Stimulated activated CD4-positive, alpha-beta T cell treated with anti-CD3 and anti-CD28 coated beads, Interleukin-1b, Interleukin-23, amount 100 ng/mL, for 24 hours (primary cell): ENCODE measurements at regions not wholly inside any gene's neighbourhood (a gene's known extent, or its start where the extent isn't known, plus 50 kb on each side); places are given as distances from the start of the nearest gene placed in this dataset.
"Not testable (repeated sequence)": the region's sequence is repeated elsewhere in the genome, so short reads cannot be mapped to it uniquely, and the experiment has no call there.

Source experiments
- DNase-seq, 4 experiments: peaks; one replicate each; pipeline ENCODE4 v3.0.0-alpha.2; 2020; ENCODE audit warnings: low read depth in 4 of 4, low spot score in 1 of 4

DNA sequence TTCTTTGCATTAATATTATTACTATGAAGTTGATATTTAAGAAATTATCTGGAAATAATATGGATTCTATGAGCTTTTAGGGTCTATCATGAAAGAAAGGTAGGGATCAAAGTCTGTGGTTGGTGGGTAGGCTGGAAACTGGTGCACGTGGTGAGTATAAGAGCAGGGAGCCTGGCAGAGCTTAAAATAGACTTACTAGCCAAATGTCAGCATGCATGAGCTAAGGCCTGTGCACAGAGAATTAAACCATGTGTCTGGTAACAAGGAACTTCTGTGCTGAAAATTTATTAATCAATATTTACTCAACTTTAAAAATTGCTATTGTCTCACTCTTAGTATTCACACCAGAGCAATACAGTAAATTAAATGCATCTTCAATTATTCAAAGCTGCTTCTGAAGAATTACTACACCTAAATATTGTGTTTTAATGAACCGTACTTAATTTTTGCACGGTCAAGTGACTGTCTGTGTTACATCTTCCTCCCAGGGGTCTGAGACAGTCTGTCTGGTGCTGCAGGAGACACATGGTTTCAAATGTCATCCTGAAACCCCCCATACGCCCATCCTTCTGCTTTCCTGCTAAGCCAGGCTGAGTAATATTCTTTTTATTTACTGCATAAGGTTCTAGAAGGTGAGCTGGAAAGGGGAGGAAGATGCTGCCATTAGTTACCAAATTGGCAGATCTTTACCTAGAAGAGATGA, 161.0 kb upstream of the NLRP1 start:
- DNase-seq: no peak

DNA sequence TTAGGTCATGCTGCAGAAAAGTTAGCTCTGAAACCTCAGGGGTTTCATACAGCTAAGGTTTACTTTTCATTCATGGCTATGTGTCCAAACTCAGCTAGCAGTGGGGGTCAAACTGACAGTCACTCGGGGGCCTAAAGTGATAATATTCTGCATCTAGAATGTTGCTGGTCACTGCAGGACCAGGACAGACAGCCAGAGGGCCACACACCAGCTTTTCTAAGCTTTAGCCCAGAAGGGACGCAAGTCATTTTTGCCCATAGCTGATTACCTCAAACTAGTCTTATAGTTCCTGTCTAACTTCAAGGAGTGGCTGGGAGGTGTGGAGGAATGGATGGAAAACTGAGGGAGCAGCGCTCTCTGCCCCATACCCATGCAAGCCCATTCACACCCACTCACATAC, 163.0 kb upstream of the NLRP1 start:
- DNase-seq: no peak

DNA sequence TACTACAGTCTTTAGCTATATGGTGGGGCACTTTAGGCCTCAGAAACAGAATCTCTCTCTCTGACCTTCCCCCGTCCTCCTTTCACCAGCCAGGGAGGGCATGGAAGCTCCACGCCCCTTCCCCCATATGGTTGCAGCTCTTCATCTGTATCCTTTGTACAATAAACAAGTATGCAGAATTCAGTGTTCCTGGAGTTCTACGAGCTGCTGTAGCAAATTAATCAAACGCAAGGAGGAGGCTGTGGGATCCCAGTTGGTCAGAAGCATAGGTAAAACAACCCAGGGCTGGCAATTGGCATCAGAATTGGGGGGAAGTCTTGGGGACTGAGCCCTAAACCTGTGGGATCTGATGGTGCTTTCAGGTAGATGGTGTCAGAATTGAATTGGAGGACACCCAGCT, 163.7 kb upstream of the NLRP1 start:
- no peak for DNase-seq

DNA sequence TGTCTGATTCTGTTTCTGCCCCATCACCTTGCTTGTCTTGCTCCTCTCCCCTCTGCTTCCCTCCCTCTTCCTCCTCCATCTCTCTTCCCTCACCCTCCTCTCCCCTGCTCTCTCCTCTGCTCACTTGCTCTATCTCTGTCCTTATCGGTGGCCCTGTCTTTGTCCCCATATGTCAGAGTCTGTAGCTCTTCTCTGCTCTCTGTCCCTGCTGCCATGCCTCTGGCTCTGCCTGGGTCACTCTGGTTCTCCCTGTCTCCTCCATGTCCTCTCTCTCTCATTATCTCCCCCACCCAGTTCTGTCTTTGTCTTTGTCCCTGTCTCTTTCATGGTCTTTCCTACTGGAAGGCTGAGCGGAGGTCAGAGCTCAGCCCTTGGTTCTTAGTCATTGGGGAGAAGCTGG, 169.1 kb upstream of the NLRP1 start:
- DNase-seq: no peak

DNA sequence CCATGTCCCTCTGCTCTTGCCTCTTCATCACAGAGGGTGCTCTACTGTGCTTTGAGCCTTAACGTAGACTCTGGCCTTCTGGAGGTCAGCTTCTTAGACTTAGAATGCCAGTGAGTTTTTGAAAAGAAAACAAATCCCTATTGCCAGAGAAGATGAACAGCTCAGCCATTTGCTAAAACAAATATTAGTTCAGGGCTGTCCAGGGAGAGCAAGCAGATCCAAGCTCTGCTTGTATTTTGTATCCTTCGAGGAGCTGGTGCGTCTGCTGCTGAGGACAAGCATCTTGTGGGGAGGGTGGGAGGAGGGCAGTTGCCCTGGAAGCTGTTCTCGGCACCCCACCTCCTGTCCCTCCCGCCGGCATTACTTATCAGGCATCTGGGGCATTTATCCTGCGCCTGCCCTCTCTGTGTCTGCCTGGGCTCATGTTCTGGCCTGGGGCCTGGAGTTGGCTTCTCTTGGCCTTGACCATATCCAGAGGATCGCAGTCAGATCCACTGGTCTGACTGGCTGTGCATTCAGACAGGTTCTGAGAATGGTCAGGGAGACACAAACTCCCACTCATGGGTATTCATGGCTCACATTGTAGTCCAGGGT, 173.1 kb upstream of the NLRP1 start:
- no peak for DNase-seq

DNA sequence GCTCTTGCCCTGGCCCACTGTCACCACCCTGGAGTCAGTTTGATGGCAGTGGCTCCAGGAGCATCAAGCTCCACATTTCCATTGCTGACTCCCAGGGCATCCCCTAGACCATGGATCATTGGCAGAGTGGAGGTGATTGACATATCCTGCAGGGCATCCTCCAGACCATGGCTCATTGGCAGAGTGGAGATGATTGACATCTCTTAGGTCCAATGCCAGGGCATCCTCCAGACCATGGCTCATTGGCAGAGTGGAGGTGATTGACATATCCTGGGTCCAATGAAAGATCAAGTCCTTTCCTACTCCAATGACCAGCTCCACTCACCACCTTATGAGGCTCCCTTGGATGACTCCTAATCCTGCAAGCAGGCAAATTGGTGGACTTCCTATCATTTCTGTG, 174.3 kb upstream of the NLRP1 start:
- no peak for DNase-seq

DNA sequence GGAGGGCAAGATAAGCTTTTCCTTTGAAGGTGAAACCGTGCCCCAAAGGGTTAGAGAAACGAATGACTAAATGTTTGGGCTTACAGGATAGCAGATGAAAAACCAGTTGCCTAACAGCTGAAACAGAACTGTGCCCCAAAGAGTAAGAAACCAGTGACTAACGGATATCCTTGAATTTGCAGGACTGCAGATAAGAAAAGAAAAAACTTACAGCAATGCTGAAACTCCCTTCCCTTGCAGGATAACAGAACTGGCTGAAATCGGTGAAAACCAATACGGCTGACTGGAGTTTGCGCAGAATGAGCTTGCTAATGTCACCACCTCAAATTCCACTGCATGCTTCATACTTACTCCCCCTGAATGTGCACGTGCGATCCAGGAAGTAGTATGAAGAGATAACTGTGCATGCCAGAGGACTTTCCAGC, 175.2 kb upstream of the NLRP1 start:
- DNase-seq: no peak

DNA sequence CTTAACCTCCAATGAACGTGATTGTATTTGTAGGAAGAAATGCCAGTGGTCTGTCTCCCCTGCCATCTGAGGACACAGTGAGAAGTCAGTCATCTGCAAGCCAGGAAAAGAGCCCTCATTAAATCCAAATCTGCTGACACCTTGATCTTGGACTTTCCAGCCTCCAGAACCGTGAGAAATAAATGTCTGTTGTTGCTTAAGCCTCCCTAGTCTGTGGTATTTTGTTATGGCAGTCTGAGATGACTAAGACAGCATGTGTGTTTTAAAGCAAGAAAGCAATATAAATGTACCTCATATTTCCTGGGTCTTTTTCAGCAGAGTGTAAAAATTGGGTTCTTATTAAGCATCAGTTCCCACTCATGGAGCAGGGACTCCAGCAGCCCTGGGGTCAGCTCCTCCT, 177.9 kb upstream of the NLRP1 start:
- no peak for DNase-seq

DNA sequence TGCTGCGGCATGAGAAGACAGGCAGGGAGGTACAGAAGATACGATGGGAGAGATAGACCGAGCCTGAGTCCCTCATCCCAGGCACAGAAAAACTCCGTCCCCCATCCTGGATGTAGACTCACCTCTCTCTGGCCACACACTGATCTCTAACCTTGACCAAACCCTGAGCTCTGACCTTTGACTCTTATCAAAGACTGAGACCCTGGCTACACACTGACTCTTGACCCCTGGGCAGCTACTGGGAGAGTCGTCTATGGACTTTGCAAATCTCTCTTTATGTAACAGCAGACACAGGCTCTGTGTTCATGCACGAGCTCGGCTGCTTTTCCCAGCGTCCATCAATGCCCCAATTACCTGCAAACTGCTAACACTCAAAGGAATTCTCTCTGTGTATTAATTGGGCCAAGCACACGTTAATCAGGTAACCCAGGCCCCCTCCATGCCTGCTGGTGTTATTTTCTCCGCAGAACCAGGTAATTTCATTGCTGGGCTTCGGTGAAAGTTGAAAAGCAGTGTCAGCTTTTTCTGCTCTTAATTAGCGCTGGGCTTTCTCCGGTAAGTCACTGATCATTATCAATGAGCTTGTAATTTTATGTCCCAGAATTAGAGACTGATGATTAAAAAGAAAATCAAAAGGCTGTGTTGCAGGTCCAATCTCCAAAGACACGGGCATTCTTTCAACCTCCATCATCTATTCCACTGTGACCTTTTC, 179.4 kb upstream of the NLRP1 start:
- DNase-seq: no peak

DNA sequence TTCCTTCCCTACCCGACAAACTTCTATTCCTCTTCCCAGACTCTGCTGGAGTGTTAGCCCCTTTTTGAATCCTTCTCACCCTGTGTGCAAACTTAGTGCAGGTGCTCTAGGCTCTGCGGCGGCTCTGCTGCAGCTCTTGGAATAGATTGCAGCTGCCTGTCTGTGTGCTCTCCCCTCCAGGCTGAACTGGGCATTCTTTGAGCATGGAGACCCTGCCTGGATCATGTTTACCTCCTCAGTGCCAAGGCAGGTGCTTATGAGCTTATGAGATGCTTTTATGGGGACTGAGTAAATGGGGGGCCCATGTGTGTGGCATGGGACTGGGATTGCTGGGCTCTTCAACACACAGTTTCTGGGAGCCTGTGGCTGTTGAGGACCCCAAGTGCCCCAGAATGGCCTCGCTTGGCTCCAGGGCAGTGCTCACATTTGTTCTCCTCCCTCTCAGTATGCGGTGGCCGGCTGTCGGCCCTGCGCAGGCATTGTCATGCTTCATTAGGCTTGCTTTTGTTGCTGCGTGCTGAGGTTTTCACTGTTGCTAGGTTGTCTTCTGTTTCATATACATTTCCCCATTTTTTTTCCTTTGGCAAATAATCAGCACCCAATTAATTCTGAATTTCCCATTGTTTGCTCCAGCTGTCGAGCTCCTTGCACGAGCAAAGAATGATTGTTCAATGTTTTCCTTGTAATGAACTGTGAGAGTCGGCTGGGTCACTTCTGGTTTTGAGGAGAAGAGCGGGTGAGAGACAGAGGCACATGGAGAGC, 185.5 kb upstream of the NLRP1 start:
- no peak for DNase-seq

DNA sequence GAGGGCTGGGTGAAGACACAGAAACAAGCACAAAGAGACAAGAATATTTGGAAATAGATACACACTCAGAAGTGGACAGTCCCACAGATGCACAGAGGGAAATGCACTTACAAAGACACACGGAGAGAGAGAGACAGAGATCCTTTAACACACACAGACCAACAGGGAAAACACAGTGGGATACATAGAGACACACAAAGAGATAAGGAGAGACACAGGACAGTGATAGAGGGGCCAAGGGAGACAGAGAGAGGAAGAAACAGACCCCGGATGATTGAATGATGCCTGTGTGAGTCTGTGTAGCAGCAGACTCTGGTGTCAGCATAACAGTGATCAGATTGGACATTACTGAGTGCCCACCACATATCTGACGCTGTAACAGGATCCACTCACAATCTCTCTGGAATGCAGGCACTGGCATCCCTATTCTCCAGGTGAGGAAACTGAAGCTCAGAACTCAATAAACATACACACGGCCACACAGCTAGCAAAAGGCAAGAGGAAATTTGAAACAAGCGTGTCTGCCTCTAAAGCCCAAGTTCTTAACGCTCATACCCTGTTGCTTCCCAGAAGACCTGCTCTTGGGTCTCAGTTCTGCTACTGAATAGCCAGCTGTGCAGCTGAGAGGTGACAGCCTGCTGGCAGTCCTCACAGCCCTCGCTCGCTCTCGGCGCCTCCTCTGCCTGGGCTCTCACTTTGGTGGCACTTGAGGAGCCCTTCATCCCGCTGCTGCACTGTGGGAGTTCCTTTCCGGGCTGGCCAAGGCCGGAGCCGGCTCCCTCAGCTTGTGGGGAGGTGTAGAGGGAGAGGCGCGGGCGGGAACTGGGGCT, 186.3 kb upstream of the NLRP1 start:
- DNase-seq: no peak

DNA sequence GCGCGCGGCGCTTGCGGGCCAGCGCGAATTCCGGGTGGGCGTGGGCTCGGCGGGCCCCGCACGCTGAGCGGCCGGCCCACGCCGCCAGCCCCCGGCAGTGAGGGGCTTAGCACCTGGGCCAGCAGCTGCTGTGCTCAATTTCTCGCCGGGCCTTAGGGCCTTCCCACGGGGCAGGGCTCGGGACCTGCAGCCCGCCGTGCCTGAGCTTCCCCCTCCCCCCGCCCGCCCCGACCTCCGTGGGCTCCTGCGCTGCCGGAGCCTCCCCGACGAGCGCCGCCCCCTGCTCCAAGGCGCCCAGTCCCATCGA, 186.9 kb upstream of the NLRP1 start:
- not testable (repeated sequence) for DNase-seq

DNA sequence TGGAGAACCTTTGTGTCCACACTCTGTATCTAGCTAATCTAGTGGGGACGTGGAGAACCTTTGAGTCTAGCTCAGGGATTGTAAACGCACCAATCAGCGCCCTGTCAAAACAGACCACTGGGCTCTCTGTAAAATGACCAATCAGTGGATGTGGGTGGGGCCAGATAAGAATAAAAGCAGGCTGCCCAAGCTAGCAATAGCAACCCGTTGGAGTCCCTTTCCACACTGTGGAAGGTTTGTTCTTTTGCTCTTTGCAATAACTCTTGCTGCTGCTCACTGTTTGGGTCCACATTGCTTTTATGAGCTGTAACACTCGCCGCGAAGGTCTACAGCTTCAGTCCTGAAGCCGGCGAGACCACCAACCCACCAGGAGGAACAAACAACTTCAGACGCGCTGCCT, 187.7 kb upstream of the NLRP1 start:
- DNase-seq: not testable (repeated sequence)

DNA sequence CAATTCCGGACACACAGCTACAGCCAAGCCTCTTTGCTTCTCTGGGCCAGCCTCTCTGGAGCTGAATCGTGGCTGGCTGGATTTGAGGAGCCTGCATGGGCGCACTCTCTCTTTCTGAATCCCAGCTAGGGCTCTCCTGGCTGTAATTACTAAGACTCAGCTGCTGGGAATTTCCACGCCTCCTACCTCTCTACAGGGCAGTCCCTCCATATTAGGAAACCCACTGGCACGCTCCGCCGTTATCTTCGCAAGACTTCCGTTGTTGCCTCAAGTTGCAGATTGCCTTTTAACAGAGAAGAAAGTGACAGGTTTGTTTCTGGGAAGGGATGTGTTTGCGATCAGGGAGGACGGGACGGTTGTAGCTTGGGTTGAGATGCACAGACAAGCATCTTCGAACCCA, 188.4 kb upstream of the NLRP1 start:
- no peak for DNase-seq

DNA sequence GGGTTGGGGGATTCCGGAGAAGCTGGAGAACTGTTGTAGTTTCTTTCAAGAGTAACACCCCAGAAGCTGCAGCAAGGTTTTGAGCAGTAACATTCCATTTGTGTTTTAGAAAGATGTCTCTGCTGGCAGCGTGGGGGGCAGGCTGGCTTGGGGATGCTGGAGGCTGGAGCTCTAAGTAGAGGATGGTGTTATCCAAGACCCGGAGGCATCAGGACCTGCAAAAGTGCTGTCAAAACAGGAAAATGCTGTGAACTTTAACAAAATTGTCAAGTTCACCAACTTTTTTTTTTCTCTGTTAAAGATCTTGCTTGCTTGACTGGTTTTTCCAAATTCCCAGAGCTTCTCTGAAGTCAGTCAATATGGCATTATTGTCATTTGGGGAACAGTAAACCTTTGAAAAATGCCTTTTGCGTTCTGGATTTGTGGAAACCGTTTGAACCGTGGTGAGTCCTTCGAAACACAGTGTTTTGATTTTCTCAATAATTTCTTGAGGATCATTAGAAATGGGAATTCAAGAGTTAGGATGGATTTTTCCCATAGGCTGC, 189.6 kb upstream of the NLRP1 start:
- DNase-seq: no peak

DNA sequence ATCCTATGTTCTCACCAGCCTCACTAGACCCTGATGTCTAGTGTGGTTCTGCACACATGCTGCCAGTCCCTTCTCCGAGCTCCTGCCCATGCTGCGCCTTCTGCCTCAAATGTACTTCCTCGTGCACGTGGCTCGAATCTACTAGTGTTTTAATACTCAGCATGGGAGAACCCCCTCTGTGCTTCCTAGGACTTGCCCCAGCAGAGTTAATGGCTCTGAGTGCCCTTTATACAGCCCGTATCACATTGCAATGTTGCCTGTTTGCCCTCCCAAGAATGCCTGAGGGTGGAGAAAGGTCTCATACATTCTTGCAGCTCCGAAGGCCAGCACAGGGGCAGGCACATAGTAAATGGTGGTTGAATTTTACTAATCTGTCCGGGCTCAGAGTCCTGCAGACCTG, 190.8 kb upstream of the NLRP1 start:
- no peak for DNase-seq

DNA sequence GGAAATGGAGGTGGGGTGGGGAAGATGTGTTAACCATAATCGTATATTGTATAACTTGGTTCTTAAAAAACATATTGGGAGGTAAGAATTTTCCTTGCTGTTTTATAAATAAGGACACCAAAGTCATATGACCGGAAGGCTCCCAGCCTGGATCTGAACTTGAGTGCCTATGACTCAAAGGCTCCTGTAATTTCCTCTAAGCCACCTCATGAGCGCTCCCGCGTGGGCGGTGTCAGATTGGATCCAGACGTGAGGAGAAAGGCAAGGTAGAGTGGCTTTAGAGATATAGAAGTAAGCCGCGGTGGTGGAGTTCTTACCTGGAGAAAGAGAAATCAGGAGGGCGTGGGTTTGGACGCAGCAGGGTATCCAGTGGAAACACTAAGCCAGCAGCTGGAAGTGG, 196.2 kb upstream of the NLRP1 start:
- DNase-seq: no peak

DNA sequence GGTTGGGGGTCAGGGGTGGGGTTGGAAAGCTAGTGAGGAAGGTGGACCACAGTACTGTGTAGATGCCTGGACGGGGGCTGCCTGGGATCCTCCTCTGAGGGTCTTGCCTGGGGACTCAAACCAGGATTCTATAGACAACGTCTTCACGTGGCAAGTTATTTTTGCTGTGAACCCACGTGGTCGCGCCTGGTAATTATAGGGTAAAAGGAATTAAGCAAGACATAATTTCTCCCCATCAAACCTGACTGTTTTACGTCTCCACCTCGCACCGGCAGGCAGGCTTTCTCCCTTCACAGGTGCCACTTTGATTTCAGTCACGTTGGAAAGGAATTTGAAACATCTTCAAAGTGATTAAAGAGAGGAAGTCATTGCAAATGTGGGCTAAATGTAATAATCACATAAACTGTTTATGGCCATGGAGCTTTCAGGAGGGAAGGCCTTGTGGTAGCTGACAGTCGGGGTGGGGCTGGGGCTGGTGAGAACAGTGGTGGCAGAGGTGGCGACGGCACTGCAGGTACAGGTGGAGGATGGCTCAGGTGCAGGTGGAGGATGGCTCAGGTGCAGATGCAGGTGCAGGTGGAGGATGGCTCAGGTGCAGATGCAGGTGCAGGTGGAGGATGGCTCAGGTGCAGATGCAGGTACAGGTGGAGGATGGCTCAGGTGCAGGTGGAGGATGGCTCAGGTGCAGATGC, 197.1 kb upstream of the NLRP1 start:
- DNase-seq: no peak

DNA sequence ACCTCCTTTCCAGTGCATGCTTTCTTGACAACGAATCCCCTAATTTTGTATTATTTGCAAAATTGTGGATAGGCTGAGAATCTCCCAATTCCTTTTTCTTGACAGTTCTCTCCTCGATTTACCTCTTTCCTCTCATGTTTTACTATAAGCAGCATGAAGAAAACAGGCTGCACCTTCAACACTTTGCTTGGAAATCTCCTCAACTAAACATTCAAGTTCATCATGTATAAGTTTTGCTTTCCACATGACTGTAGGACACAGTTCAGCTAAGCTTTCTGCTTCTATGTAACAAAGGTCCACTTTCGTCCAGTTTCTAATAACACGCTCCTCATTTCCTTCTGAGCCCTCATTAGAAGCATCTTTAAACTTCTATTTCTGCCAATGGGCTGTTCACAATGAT, 199.0 kb upstream of the NLRP1 start:
- no peak for DNase-seq

DNA sequence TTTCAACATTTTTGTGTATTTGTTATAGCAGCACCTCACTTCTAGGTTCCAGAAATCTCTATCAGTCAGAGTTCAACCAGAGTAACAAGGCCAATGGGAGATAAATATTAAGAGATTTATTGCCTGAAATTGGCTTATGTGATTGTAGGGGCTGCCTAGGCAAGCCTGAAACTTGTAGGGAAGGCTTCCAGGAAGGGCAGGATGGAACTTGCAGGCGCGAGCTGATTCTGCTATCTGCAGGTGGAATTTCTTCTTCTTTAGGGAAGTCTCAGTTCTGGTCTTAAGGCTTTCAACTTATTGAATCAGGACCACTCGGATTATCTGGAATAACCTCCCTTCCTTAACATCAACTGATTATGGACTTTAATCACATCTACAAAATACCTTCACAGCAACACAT, 199.5 kb upstream of the NLRP1 start:
- DNase-seq: no peak
